ENCODE measurements at regions not wholly inside any gene's neighbourhood (a gene's known extent, or its start where the extent isn't known, plus 50 kb on each side); places are given as distances from the start of the nearest gene placed in this dataset.
"Not testable (repeated sequence)": the region's sequence is repeated elsewhere in the genome, so short reads cannot be mapped to it uniquely, and the experiment has no call there.

DNA sequence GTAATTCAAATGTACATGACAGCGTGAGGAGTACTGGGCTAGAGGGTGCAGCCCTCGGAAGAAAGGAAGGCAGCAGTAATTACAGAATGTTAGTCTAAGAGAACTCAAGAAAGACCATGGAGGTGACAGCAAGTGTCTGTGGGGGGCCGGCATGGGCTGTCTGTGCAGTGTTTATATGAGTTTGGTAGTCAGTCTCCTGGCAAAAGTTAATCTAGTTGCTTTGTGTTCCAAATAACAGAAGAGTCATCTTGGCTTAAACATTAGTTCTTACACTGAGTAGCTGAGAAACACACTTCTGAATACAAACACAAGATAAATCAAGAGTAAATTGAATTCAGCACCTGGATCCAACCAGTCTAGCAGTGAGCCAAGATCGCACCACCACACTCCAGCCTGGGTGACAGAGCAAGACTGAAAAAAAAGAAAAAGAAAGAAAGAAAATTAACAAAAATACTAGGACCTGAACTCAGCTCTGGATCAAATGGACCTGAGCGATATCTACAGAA, 189.3 kb upstream of the COX10 start:
- no peak overlapping the region for H3K4me3 ChIP-seq (ENCODE audit: low read depth, low read length)
- no peak for TF ChIP-seq CTCF (IDR thresholded peaks at IDR 0.05; ENCODE audit: low read depth, low read length)
- in situ Hi-C loops (cut with HindIII; ENCODE audit: low sequenced_read_pairs) = no loop called here
- no peak for DNase-seq (ENCODE audit: low read depth, low spot score)

- TF ChIP-seq CTCF (IDR thresholded peaks at IDR 0.05; ENCODE audit: low read depth, low read length) = no peak
- no peak overlapping the region for H3K4me3 ChIP-seq (ENCODE audit: low read depth, low read length)
- DNase-seq (ENCODE audit: low read depth, low spot score) = no peak
- in situ Hi-C loops (cut with HindIII; ENCODE audit: low sequenced_read_pairs) = no loop called here
Observed at GRCh38 chr17:13883659-13884058, 185.6 kb upstream of the COX10 start.

GRCh38 chr17:13884347-13884746, 185.0 kb upstream of the COX10 start:
- DNase-seq (ENCODE audit: low read depth, low spot score) = no peak
- in situ Hi-C loops (cut with HindIII; ENCODE audit: low sequenced_read_pairs) = no loop called here
- no peak for TF ChIP-seq CTCF (IDR thresholded peaks at IDR 0.05; ENCODE audit: low read depth, low read length)
- no peak overlapping the region for H3K4me3 ChIP-seq (ENCODE audit: low read depth, low read length)

DNA sequence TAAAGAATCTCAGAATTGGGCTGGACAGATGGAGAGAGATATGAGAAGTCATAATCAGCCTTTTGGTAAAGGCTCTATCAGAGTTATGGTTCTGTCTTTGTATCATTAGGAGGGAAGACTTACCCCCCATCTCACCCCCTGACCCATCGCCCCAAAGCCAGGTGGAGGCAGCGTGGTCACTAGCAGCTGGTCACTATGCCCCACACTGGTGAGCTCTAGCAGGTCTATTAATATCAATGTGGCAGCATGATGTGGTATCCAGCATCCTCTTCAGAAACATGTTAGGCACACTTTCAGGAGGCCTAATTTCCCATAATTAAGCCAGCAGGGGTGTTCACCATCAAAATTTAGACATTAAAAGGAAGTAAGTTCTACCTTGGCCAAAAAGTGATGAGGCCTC, 183.8 kb upstream of the COX10 start:
- DNase-seq (ENCODE audit: low read depth, low spot score) = no peak
- in situ Hi-C loops (cut with HindIII; ENCODE audit: low sequenced_read_pairs) = no loop called here
- H3K4me3 ChIP-seq (ENCODE audit: low read depth, low read length) = no peak overlapping the region
- TF ChIP-seq CTCF (IDR thresholded peaks at IDR 0.05; ENCODE audit: low read depth, low read length) = no peak

GRCh38 chr17:13885953-13886889, 183.1 kb upstream of the COX10 start:
- H3K4me3 ChIP-seq (ENCODE audit: low read depth, low read length) = no peak overlapping the region
- TF ChIP-seq CTCF (IDR thresholded peaks at IDR 0.05; ENCODE audit: low read depth, low read length) = no peak
- DNase-seq (ENCODE audit: low read depth, low spot score) = no peak
- in situ Hi-C loops (cut with HindIII; ENCODE audit: low sequenced_read_pairs) = no loop called here

- in situ Hi-C loops (cut with HindIII; ENCODE audit: low sequenced_read_pairs) = no loop called here
- no peak for DNase-seq (ENCODE audit: low read depth, low spot score)
- TF ChIP-seq CTCF (IDR thresholded peaks at IDR 0.05; ENCODE audit: low read depth, low read length) = no peak
- H3K4me3 ChIP-seq (ENCODE audit: low read depth, low read length) = no peak overlapping the region
Observed at GRCh38 chr17:13888056-13888609, 181.2 kb upstream of the COX10 start.

DNA sequence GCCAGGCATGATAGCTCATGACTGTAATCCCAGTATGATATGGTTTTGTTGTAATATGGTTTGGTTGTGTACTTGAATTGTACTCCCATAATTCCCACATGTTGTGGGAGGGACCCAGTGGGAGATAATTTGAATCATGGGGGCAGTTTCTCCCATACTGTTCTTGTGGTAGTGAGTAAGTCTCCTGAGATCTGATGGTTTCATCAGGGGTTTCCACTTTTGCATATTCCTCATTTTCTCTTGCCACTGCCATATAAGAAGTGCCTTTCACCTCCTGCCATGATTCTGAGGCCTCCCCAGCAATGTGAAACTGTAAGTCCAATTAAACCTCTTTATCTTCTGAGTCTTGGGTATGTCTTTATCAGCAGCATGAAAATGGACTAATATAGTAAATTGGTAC, 160.3 kb upstream of the COX10 start:
- in situ Hi-C loops (cut with HindIII; ENCODE audit: low sequenced_read_pairs); DNase-seq (ENCODE audit: low read depth, low spot score): not testable (repeated sequence)

More for the DNA sequence above, 160.3 kb upstream of the COX10 start:
- not testable (repeated sequence) for H3K4me3 ChIP-seq (ENCODE audit: low read depth, low read length)
